Brain microvascular endothelial cell (primary cell): ENCODE measurements at regions not wholly inside any gene's neighbourhood (a gene's known extent, or its start where the extent isn't known, plus 50 kb on each side); places are given as distances from the start of the nearest gene placed in this dataset.

Experiments
- DNase-seq: peaks from one replicate; pipeline ENCODE4 v3.0.0-alpha.2; 2020
- H3K27ac ChIP-seq: fragments of 250-450 bp; sonication (Bioruptor Pico); 2 replicates; pipeline ENCODE4 v1.5.1; 2020; ENCODE audit warnings: mild to moderate bottlenecking, moderate library complexity
- H3K27me3 ChIP-seq: fragments of 250-450 bp; sonication (Bioruptor Pico); replicated peaks from 2 replicates; pipeline ENCODE4 v1.5.1; 2020; ENCODE audit warnings: mild to moderate bottlenecking
- H3K36me3 ChIP-seq: fragments of 250-450 bp; sonication (Bioruptor Pico); replicated peaks from 2 replicates; pipeline ENCODE4 v1.5.1; 2020; ENCODE audit warnings: mild to moderate bottlenecking
- H3K4me3 ChIP-seq: 2 replicates; pipeline ENCODE4 v1.5.1; 2011; ENCODE audit warnings: low read depth, mild to moderate bottlenecking, control low read depth, low read length, moderate library complexity
- CTCF ChIP-seq: IDR thresholded peaks from 2 replicates; pipeline ENCODE4 v1.5.1; 2011; ENCODE audit warnings: low read depth, mild to moderate bottlenecking, moderate library complexity, low read length, control low read depth, inconsistent platforms; ENCODE audit errors: missing control alignments
- in situ Hi-C: cut with HindIII; loops from 2 replicates; pipeline ENCODE4 v1.10.0; 2017; ENCODE audit warnings: low sequenced_read_pairs, low pct_ligation_motif_present

- TF ChIP-seq CTCF: no peak
- in situ Hi-C loops: no loop called here
- Histone ChIP-seq H3K27me3 (no peaks in the 10 kb centered on the region), H3K4me3 (no peak overlapping the region), H3K36me3 (no peaks in the 10 kb centered on the region), H3K27ac (no peak overlapping the region)
- DNase-seq: no peak
These were observed 655.1 kb upstream of the CITED2 start for GRCh38 chr6:140029551-140029950.

- Histone ChIP-seq H3K36me3 (no peaks in the 10 kb centered on the region), H3K27me3 (no peaks in the 10 kb centered on the region), H3K27ac (no peak overlapping the region), H3K4me3 (no peak overlapping the region)
- no peak for DNase-seq
- no peak for TF ChIP-seq CTCF
- in situ Hi-C loops: no loop called here
These were observed 652.8 kb upstream of the CITED2 start for GRCh38 chr6:140027219-140027618.

- H3K36me3 ChIP-seq: no peaks in the 10 kb centered on the region
- in situ Hi-C loops: no loop called here
- no peak for DNase-seq
- no peak overlapping the region for H3K27ac ChIP-seq
- no peaks in the 10 kb centered on the region for H3K27me3 ChIP-seq
- no peak overlapping the region for H3K4me3 ChIP-seq
- TF ChIP-seq CTCF: no peak
These were observed 652.1 kb upstream of the CITED2 start for GRCh38 chr6:140026546-140026945.

- no peaks in the 10 kb centered on the region for H3K27me3 ChIP-seq
- no peaks in the 10 kb centered on the region for H3K36me3 ChIP-seq
- TF ChIP-seq CTCF: no peak
- H3K27ac ChIP-seq: no peak overlapping the region
- no peak for DNase-seq
- no peak overlapping the region for H3K4me3 ChIP-seq
- in situ Hi-C loops: no loop called here
These were observed 650.7 kb upstream of the CITED2 start for GRCh38 chr6:140025171-140025570.

- H3K27me3 ChIP-seq: no peaks in the 10 kb centered on the region
- no peak overlapping the region for H3K4me3 ChIP-seq
- no peaks in the 10 kb centered on the region for H3K36me3 ChIP-seq
- no peak for TF ChIP-seq CTCF
- no peak overlapping the region for H3K27ac ChIP-seq
- in situ Hi-C loops: no loop called here
- DNase-seq: no peak
These were observed 645.9 kb upstream of the CITED2 start for GRCh38 chr6:140020207-140020791.

GRCh38 chr6:140018588-140018987 lies 644.1 kb upstream of the CITED2 start:
- no peaks in the 10 kb centered on the region for H3K36me3 ChIP-seq
- no peak for TF ChIP-seq CTCF
- H3K4me3 ChIP-seq: no peak overlapping the region
- no peaks in the 10 kb centered on the region for H3K27me3 ChIP-seq
- no peak for DNase-seq
- no peak overlapping the region for H3K27ac ChIP-seq
- in situ Hi-C loops: no loop called here
